Breast epithelium (tissue), 3 donors: ENCODE measurements at regions not wholly inside any gene's neighbourhood (a gene's known extent, or its start where the extent isn't known, plus 50 kb on each side); places are given as distances from the start of the nearest gene placed in this dataset.

Experiments
- POLR2A ChIP-seq: fragments of 450-650 bp; IDR thresholded peaks from one replicate; pipeline ENCODE4 v1.6.1; 2016; ENCODE audit warnings: antibody characterized with exemption, mild to moderate bottlenecking, moderate library complexity
- POLR2AphosphoS5 ChIP-seq, 3 donors: sonication (generic); formaldehyde crosslinking; IDR thresholded peaks; one replicate each; pipeline ENCODE4 v1.6.1; 2017; ENCODE audit warnings: antibody characterized with exemption in 3 of 3
- TF ChIP-seq, protein P1 (sequence below), 3 donors: fragments of 450-650 bp; IDR thresholded peaks; one replicate each; pipeline ENCODE4 v1.5.1; 2016 to 2017; ENCODE audit warnings: antibody characterized with exemption in 3 of 3, mild to moderate bottlenecking in 3 of 3, moderate library complexity in 3 of 3

DNA sequence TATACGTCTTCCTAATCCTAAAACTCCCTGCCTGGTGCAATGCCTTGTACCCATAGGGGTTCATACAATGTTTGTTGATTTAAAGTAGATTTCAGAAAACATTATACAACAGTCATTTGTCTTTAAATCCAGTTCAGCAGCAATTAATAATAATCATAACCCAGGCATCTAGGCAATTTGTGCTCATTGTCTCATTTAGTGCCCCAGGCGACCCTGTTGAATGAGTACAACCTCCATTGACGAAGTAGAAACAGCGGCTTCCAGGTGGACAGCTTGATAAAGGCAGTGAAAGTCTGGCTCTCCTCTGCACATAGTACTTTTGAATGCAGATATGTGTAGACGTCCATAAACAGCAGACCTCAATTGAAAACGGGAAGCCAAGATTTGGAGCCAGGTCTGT lies 82.9 kb upstream of the CPM start:
- TF ChIP-seq POLR2AphosphoS5 (IDR thresholded peaks at IDR 0.05) (no peak), POLR2A (no peak)
- TF ChIP-seq, protein P1, sequence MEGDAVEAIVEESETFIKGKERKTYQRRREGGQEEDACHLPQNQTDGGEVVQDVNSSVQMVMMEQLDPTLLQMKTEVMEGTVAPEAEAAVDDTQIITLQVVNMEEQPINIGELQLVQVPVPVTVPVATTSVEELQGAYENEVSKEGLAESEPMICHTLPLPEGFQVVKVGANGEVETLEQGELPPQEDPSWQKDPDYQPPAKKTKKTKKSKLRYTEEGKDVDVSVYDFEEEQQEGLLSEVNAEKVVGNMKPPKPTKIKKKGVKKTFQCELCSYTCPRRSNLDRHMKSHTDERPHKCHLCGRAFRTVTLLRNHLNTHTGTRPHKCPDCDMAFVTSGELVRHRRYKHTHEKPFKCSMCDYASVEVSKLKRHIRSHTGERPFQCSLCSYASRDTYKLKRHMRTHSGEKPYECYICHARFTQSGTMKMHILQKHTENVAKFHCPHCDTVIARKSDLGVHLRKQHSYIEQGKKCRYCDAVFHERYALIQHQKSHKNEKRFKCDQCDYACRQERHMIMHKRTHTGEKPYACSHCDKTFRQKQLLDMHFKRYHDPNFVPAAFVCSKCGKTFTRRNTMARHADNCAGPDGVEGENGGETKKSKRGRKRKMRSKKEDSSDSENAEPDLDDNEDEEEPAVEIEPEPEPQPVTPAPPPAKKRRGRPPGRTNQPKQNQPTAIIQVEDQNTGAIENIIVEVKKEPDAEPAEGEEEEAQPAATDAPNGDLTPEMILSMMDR (IDR thresholded peaks at IDR 0.05) = no peak
